HepG2 (cell line): ENCODE measurements at regions not wholly inside any gene's neighbourhood (a gene's known extent, or its start where the extent isn't known, plus 50 kb on each side); places are given as distances from the start of the nearest gene placed in this dataset.

Source experiments
- ATAC-seq: fragments of 200-7000 bp; cut with Tn5 transposase; 3 replicates; pipeline ENCODE4 v1.9.1; 2020; ENCODE audit warnings: mild to moderate bottlenecking, moderate library complexity
- BruUV-seq: library from RNA; stranded (reverse); fragments of 400-500 nt; replicated peaks from 2 replicates; lab custom pipeline; 2021; lab: Mats Ljungman, UMichigan
- CTCF ChIA-PET: fragments of 300-600 bp; formaldehyde crosslinking; extraction: SDS; loops from one replicate; lab custom pipeline; 2021; ENCODE audit warnings: low total read pairs, inconsistent platforms, low intra/inter-chr PET ratio; lab: Yijun Ruan, JAX
- POLR2A ChIA-PET: fragments of 350-600 bp; sonication (Branson Sonifier 250); formaldehyde crosslinking; loops from one replicate; lab custom pipeline; 2020; ENCODE audit warnings: antibody characterized with exemption, inconsistent platforms; lab: Yijun Ruan, JAX
- DNase-seq: peaks from one replicate; pipeline ENCODE4 v3.0.0-alpha.2; 2015; ENCODE audit warnings: low spot score
- FAIRE-seq: peaks from 3 replicates; lab custom pipeline; 2011; peaks lifted over from hg19 to GRCh38; lab: Jason Lieb, UNC
- H2AFZ ChIP-seq: one replicate; pipeline ENCODE4 v1.6.1; 2011; ENCODE audit warnings: low read length, inconsistent platforms
- H3K27ac ChIP-seq: fragments of 300-600 bp; 3 replicates; pipeline ENCODE4 v1.8.0; 2011; ENCODE audit warnings: mixed run types, mild to moderate bottlenecking, mixed read lengths, low read length, inconsistent platforms; ENCODE audit not compliant: insufficient read depth; ENCODE audit errors: extremely low read length
- H3K27me3 ChIP-seq, 2 experiments: fragments of 200-600 bp in 1 of 2; 2 replicates in 1 of 2; 3 replicates in 1 of 2; pipeline versions ENCODE4 v1.6.0 to v1.8.0; 2011; ENCODE audit warnings: low read length in 2 of 2, mild to moderate bottlenecking in 2 of 2, moderate library complexity in 2 of 2, inconsistent platforms in 1 of 2; ENCODE audit not compliant: insufficient read depth in 2 of 2, control insufficient read depth in 1 of 2
- H3K36me3 ChIP-seq, 2 experiments: fragments of 200-600 bp in 1 of 2; replicated peaks in 1 of 2; 2 replicates in 1 of 2; 3 replicates in 1 of 2; pipeline versions ENCODE4 v1.5.1 to v1.8.0; 2011; ENCODE audit warnings: low read length in 2 of 2, inconsistent platforms in 1 of 2; ENCODE audit not compliant: insufficient read depth in 2 of 2, control insufficient read depth in 1 of 2
- H3K4me1 ChIP-seq: 2 replicates; pipeline ENCODE4 v1.5.1; 2012; ENCODE audit warnings: low read length, inconsistent platforms; ENCODE audit not compliant: insufficient read depth
- H3K4me2 ChIP-seq: 2 replicates; pipeline ENCODE4 v1.6.0; 2011; ENCODE audit warnings: low read depth, low read length, inconsistent platforms
- H3K4me3 ChIP-seq, 3 experiments: fragments of 200-600 bp in 1 of 3; sonication (generic), shearing (Covaris generic) in 1 of 3; replicated peaks in 1 of 3; 2 replicates each; pipeline ENCODE4 v1.5.1; 2011 to 2016; ENCODE audit warnings: low read length in 3 of 3, inconsistent platforms in 2 of 3, low read depth in 2 of 3, mild to moderate bottlenecking in 2 of 3, control low read depth in 1 of 3, mixed read lengths in 1 of 3; ENCODE audit not compliant: insufficient read depth in 1 of 3
- H3K79me2 ChIP-seq: one replicate; pipeline ENCODE4 v1.6.1; 2011; ENCODE audit warnings: low read length, inconsistent platforms; ENCODE audit not compliant: insufficient read depth
- H3K9ac ChIP-seq: 2 replicates; pipeline ENCODE4 v1.6.0; 2011; ENCODE audit warnings: mild to moderate bottlenecking, low read depth, low read length, inconsistent platforms; ENCODE audit not compliant: insufficient read depth
- H3K9me3 ChIP-seq: 2 replicates; pipeline ENCODE4 v1.5.1; 2012; ENCODE audit warnings: mild to moderate bottlenecking, low read length
- H4K20me1 ChIP-seq: 2 replicates; pipeline ENCODE4 v1.6.0; 2011; ENCODE audit warnings: inconsistent platforms, mild to moderate bottlenecking, low read length, moderate library complexity; ENCODE audit not compliant: insufficient read depth
- ZMYM2 ChIP-seq: sonication (generic); formaldehyde crosslinking; IDR thresholded peaks from 2 replicates; pipeline ENCODE4 v1.8.0; 2022; ENCODE audit warnings: mild to moderate bottlenecking, missing genetic modification reagents
- ZNF280D ChIP-seq: sonication (generic); formaldehyde crosslinking; IDR thresholded peaks from 2 replicates; pipeline ENCODE4 v1.5.1; 2020; ENCODE audit warnings: mild to moderate bottlenecking, missing genetic modification reagents
- WGBS: methylation state at CpG from one replicate; pipeline ENCODE4 v1.1.6; 2017; ENCODE audit warnings: low lambda C conversion rate; 5-methylcytosine and 5-hydroxymethylcytosine counted together
- in situ Hi-C: cut with HindIII; loops from 2 replicates; pipeline ENCODE4 v1.10.0; 2017; ENCODE audit warnings: low pct_unique_long_range_greater_than_20kb; ENCODE audit not compliant: extremely low pct_ligation_motif_present
- intact Hi-C: fragments of 100-400 bp; cut with micrococcal nuclease; formaldehyde crosslinking; loops from one replicate; pipeline ENCODE4 v1.10.0; 2022; ENCODE audit not compliant: unreplicated experiment

- DNase-seq: no peak
- peaks cover 0 to 9% of the 10 kb centered on the region in 2 experiments; a peak in 4 of 5 replicates for H3K27me3 ChIP-seq
Measured at GRCh38 chr15:98321896-98322295, 326.4 kb upstream of the IGF1R start.

More at GRCh38 chr15:98321896-98322295, 326.4 kb upstream of the IGF1R start:
- H3K9me3 ChIP-seq: no peaks in the 10 kb centered on the region
- no peaks in the 10 kb centered on the region for H3K36me3 ChIP-seq
- ATAC-seq: no peak
- H3K27ac ChIP-seq: no peak overlapping the region
- intact Hi-C loops (no loop called here), in situ Hi-C loops (no loop called here)
- CTCF ChIA-PET: no interaction called here
- TF ChIP-seq ZMYM2: no peak
- no peak for TF ChIP-seq ZNF280D (CRISPR knock-in tag)
- TF ChIP-seq, all 625 proteins: peak for 0
- no peak overlapping the region for H3K4me2 ChIP-seq
- BruUV-seq: no TSS peak
- no peak overlapping the region for H2AFZ ChIP-seq
- H3K9ac ChIP-seq: no peak overlapping the region
- no peaks in the 10 kb centered on the region for H3K79me2 ChIP-seq
- no peak overlapping the region for H3K4me3 ChIP-seq
- no peak for FAIRE-seq
- POLR2A ChIA-PET: no interaction called here
- H3K4me1 ChIP-seq: no peaks in the 10 kb centered on the region
- 14% methylated on average over 5 of the region's 5 CpGs for WGBS
- no peaks in the 10 kb centered on the region for H4K20me1 ChIP-seq
